WTC11 (cell line): ENCODE measurements at regions not wholly inside any gene's neighbourhood (a gene's known extent, or its start where the extent isn't known, plus 50 kb on each side); places are given as distances from the start of the nearest gene placed in this dataset.

ENCODE experiments used
- ATAC-seq: fragments of 200-7000 bp; cut with Tn5 transposase; 2 replicates; pipeline ENCODE4 v1.10.0; 2021; ENCODE audit warnings: mild to moderate bottlenecking, moderate library complexity
- CTCF ChIA-PET: fragments of 300-600 bp; sonication (Branson Sonifier 250); formaldehyde crosslinking; loops from one replicate; lab custom pipeline; 2021; ENCODE audit warnings: antibody characterized with exemption; lab: Charles Lee
- POLR2A ChIA-PET: fragments of 350-600 bp; sonication (Branson Sonifier 250); formaldehyde crosslinking; loops from one replicate; lab custom pipeline; 2021; ENCODE audit warnings: antibody characterized with exemption; lab: Charles Lee
- DNase-seq: peaks from one replicate; pipeline ENCODE4 v3.0.0; 2021; ENCODE audit warnings: low spot score
- H3K27ac Mint-ChIP-seq: 2 replicates; pipeline ENCODE4 v1.8.0; 2021; ENCODE audit warnings: mixed read lengths
- H3K27me3 Mint-ChIP-seq: 2 replicates; pipeline ENCODE4 v1.8.0; 2021; ENCODE audit warnings: low read depth, mild to moderate bottlenecking, moderate library complexity, mixed read lengths
- H3K36me3 Mint-ChIP-seq: 2 replicates; pipeline ENCODE4 v1.8.0; 2021; ENCODE audit warnings: mixed read lengths
- H3K4me1 Mint-ChIP-seq: 2 replicates; pipeline ENCODE4 v1.8.0; 2022; ENCODE audit warnings: mixed read lengths
- H3K4me3 Mint-ChIP-seq: 2 replicates; pipeline ENCODE4 v1.8.0; 2021; ENCODE audit warnings: mild to moderate bottlenecking, moderate library complexity, mixed read lengths
- H3K9me3 Mint-ChIP-seq: 2 replicates; pipeline ENCODE4 v1.8.0; 2021; ENCODE audit warnings: mixed read lengths
- ERG ChIP-seq: fragments of 250-450 bp; sonication (Bioruptor Pico); IDR thresholded peaks from 2 replicates; pipeline ENCODE4 v1.8.0; 2021; ENCODE audit warnings: mild to moderate bottlenecking
- MAX ChIP-seq: sonication (generic); formaldehyde crosslinking; IDR thresholded peaks from 2 replicates; pipeline ENCODE4 v1.8.0; 2022; ENCODE audit warnings: mild to moderate bottlenecking, missing genetic modification reagents
- NR2C2 ChIP-seq: sonication (generic); formaldehyde crosslinking; IDR thresholded peaks from 2 replicates; pipeline ENCODE4 v1.8.0; 2022; ENCODE audit warnings: mild to moderate bottlenecking, missing genetic modification reagents
- OVOL2 ChIP-seq: fragments of 250-450 bp; sonication (Bioruptor Pico); IDR thresholded peaks from 2 replicates; pipeline ENCODE4 v1.9.0; 2021; ENCODE audit warnings: mild to moderate bottlenecking, borderline replicate concordance
- PRRX2 ChIP-seq: fragments of 250-450 bp; sonication (Bioruptor Pico); IDR thresholded peaks from 2 replicates; pipeline ENCODE4 v1.8.0; 2021; ENCODE audit warnings: mild to moderate bottlenecking
- SMAD3 ChIP-seq: sonication (generic); formaldehyde crosslinking; IDR thresholded peaks from 2 replicates; pipeline ENCODE4 v1.8.0; 2022; ENCODE audit warnings: missing genetic modification reagents, mild to moderate bottlenecking, borderline replicate concordance
- TEAD1 ChIP-seq: sonication (generic); formaldehyde crosslinking; IDR thresholded peaks from 2 replicates; pipeline ENCODE4 v1.8.0; 2022; ENCODE audit warnings: mild to moderate bottlenecking, missing genetic modification reagents
- USF1 ChIP-seq: sonication (generic); formaldehyde crosslinking; IDR thresholded peaks from 2 replicates; pipeline ENCODE4 v1.8.0; 2022; ENCODE audit warnings: mild to moderate bottlenecking, missing genetic modification reagents
- ZNF219 ChIP-seq: sonication (generic); formaldehyde crosslinking; IDR thresholded peaks from 2 replicates; pipeline ENCODE4 v1.8.0; 2023; ENCODE audit warnings: missing genetic modification reagents, mild to moderate bottlenecking, borderline replicate concordance
- ZNF532 ChIP-seq: fragments of 250-450 bp; sonication (Bioruptor Pico); IDR thresholded peaks from 2 replicates; pipeline ENCODE4 v1.9.0; 2021; ENCODE audit warnings: mild to moderate bottlenecking, borderline replicate concordance
- TF ChIP-seq, protein P1 (sequence below): sonication (generic); formaldehyde crosslinking; IDR thresholded peaks from 2 replicates; pipeline ENCODE4 v1.8.0; 2023; ENCODE audit warnings: missing genetic modification reagents, mild to moderate bottlenecking, borderline replicate concordance
- TF ChIP-seq, protein P2 (sequence below): sonication (generic); formaldehyde crosslinking; IDR thresholded peaks from 2 replicates; pipeline ENCODE4 v1.8.0; 2023; ENCODE audit warnings: missing genetic modification reagents
- TF ChIP-seq, protein P3 (sequence below): sonication (generic); formaldehyde crosslinking; IDR thresholded peaks from 2 replicates; pipeline ENCODE4 v1.8.1; 2023; ENCODE audit warnings: mild to moderate bottlenecking, missing genetic modification reagents, borderline replicate concordance

DNA sequence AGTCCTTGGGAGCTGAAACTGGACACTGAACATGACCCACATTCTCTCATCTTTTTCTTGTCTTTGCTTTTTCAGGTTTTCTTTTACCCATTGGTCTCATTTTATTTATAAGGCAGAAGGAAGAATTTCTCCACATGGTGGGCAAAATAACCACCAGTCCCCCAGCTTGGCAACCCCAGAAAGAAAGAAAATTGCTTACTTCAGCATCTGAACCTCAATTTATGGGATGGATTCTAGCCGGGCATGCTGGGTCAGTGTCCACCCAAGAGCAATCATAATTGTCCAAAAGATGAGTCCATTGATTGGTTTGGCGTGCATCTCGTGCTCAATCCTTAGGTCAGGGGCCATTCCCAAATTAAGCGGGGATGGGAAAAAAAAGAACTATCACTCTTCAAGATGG, 163.7 kb downstream of the TMEM114 start (continued):
- TF ChIP-seq, protein P1, sequence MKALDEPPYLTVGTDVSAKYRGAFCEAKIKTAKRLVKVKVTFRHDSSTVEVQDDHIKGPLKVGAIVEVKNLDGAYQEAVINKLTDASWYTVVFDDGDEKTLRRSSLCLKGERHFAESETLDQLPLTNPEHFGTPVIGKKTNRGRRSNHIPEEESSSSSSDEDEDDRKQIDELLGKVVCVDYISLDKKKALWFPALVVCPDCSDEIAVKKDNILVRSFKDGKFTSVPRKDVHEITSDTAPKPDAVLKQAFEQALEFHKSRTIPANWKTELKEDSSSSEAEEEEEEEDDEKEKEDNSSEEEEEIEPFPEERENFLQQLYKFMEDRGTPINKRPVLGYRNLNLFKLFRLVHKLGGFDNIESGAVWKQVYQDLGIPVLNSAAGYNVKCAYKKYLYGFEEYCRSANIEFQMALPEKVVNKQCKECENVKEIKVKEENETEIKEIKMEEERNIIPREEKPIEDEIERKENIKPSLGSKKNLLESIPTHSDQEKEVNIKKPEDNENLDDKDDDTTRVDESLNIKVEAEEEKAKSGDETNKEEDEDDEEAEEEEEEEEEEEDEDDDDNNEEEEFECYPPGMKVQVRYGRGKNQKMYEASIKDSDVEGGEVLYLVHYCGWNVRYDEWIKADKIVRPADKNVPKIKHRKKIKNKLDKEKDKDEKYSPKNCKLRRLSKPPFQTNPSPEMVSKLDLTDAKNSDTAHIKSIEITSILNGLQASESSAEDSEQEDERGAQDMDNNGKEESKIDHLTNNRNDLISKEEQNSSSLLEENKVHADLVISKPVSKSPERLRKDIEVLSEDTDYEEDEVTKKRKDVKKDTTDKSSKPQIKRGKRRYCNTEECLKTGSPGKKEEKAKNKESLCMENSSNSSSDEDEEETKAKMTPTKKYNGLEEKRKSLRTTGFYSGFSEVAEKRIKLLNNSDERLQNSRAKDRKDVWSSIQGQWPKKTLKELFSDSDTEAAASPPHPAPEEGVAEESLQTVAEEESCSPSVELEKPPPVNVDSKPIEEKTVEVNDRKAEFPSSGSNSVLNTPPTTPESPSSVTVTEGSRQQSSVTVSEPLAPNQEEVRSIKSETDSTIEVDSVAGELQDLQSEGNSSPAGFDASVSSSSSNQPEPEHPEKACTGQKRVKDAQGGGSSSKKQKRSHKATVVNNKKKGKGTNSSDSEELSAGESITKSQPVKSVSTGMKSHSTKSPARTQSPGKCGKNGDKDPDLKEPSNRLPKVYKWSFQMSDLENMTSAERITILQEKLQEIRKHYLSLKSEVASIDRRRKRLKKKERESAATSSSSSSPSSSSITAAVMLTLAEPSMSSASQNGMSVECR (CRISPR knock-in tag): no peak
- TF ChIP-seq USF1: no peak
- TF ChIP-seq ERG (CRISPR knock-in tag): no peak

DNA sequence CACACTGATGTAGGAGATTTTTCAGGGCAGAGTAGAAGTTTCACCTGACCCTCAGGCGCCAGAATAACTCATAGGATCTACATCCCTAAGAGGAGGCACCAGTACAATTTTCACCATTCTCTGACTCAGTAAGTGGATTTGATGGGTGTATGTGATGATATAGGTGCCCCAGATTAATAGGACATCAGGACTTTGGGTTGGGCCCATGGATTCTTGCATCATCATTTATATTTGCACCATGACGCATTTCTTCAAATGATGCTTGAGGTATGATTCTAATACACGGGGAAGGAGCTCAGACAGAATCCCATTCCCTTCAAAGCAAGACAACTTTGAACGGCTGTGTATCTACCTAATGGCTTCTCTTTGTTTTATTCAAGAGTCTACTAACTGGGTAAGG, 173.2 kb downstream of the TMEM114 start:
- ChIA-PET CTCF (no interaction called here), POLR2A (no interaction called here)
- H3K4me3 Mint-ChIP-seq: no peak overlapping the region
- no peak overlapping the region for H3K27ac Mint-ChIP-seq
- no peaks in the 10 kb centered on the region for H3K4me1 Mint-ChIP-seq
- ATAC-seq: no peak
- TF ChIP-seq TEAD1 (CRISPR knock-in tag) (no peak), USF1 (no peak), SMAD3 (CRISPR knock-in tag) (no peak)
- TF ChIP-seq, protein P2, sequence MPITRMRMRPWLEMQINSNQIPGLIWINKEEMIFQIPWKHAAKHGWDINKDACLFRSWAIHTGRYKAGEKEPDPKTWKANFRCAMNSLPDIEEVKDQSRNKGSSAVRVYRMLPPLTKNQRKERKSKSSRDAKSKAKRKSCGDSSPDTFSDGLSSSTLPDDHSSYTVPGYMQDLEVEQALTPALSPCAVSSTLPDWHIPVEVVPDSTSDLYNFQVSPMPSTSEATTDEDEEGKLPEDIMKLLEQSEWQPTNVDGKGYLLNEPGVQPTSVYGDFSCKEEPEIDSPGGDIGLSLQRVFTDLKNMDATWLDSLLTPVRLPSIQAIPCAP (CRISPR knock-in tag): no peak
- H3K9me3 Mint-ChIP-seq: peaks cover 88% of the 10 kb centered on the region
- H3K36me3 Mint-ChIP-seq: peaks cover 62% of the 10 kb centered on the region
- DNase-seq: no peak
- peaks cover 12% of the 10 kb centered on the region for H3K27me3 Mint-ChIP-seq

DNA sequence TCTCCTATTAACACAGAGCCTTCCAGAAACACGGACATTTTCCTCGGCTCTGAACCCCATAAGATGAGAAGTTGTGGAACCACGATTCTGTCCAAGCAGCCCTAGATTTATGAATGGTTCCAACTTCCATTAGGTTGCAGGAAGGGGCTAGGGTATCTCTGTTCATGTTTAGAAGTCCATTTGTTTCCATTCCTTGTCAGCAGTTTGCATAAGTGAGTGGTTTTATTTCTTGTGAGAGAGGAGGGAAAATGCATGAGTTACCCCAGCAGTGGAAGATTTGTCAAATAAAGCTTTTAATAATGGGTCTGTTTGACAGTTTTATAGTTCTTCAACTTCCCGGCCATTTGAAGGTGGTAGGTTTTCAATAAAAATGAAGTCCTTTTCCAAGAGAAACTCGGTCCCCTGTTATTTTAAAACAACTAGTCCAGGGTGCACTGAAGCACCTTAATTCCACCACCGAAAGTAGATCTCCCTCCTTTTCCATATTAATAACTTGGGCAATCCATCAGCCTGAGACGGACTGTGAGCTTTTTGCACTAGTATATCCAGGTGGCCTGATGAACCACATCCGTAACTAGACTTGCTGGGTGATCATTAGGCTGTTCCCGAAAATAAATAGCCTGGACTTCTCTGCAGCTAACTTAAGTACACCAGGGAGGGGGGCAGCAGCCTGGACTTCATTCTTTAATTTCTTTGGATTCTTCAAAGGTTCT, 181.3 kb downstream of the TMEM114 start:
- Mint-ChIP-seq H3K36me3 (peaks cover 65% of the 10 kb centered on the region), H3K27me3 (peaks cover 6% of the 10 kb centered on the region), H3K9me3 (peaks cover 84% of the 10 kb centered on the region), H3K4me3 (no peak overlapping the region), H3K4me1 (no peaks in the 10 kb centered on the region), H3K27ac (no peak overlapping the region)
- DNase-seq (no peak), ATAC-seq (no peak)
- ChIA-PET POLR2A (no interaction called here), CTCF (no interaction called here)
- no peak for TF ChIP-seq ZNF532 (CRISPR knock-in tag)
- no peak for TF ChIP-seq MAX
- TF ChIP-seq, protein P3, sequence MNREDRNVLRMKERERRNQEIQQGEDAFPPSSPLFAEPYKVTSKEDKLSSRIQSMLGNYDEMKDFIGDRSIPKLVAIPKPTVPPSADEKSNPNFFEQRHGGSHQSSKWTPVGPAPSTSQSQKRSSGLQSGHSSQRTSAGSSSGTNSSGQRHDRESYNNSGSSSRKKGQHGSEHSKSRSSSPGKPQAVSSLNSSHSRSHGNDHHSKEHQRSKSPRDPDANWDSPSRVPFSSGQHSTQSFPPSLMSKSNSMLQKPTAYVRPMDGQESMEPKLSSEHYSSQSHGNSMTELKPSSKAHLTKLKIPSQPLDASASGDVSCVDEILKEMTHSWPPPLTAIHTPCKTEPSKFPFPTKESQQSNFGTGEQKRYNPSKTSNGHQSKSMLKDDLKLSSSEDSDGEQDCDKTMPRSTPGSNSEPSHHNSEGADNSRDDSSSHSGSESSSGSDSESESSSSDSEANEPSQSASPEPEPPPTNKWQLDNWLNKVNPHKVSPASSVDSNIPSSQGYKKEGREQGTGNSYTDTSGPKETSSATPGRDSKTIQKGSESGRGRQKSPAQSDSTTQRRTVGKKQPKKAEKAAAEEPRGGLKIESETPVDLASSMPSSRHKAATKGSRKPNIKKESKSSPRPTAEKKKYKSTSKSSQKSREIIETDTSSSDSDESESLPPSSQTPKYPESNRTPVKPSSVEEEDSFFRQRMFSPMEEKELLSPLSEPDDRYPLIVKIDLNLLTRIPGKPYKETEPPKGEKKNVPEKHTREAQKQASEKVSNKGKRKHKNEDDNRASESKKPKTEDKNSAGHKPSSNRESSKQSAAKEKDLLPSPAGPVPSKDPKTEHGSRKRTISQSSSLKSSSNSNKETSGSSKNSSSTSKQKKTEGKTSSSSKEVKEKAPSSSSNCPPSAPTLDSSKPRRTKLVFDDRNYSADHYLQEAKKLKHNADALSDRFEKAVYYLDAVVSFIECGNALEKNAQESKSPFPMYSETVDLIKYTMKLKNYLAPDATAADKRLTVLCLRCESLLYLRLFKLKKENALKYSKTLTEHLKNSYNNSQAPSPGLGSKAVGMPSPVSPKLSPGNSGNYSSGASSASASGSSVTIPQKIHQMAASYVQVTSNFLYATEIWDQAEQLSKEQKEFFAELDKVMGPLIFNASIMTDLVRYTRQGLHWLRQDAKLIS: no peak
- no peak for TF ChIP-seq OVOL2 (CRISPR knock-in tag)
- TF ChIP-seq ZNF219 (CRISPR knock-in tag): no peak
- TF ChIP-seq NR2C2 (CRISPR knock-in tag): no peak
- TF ChIP-seq PRRX2 (CRISPR knock-in tag): no peak
- TF ChIP-seq ERG (CRISPR knock-in tag): no peak
